NCI-H2196 treated with DMSO at 0.1 percent for 48 hours (cell line): ENCODE measurements at regions not wholly inside any gene's neighbourhood (a gene's known extent, or its start where the extent isn't known, plus 50 kb on each side); places are given as distances from the start of the nearest gene placed in this dataset.

Experiments used
- DNase-seq: peaks from one replicate; lab custom pipeline; 2025; ENCODE audit not compliant: unreplicated experiment; lab: John Stamatoyannopoulos, UW

DNA sequence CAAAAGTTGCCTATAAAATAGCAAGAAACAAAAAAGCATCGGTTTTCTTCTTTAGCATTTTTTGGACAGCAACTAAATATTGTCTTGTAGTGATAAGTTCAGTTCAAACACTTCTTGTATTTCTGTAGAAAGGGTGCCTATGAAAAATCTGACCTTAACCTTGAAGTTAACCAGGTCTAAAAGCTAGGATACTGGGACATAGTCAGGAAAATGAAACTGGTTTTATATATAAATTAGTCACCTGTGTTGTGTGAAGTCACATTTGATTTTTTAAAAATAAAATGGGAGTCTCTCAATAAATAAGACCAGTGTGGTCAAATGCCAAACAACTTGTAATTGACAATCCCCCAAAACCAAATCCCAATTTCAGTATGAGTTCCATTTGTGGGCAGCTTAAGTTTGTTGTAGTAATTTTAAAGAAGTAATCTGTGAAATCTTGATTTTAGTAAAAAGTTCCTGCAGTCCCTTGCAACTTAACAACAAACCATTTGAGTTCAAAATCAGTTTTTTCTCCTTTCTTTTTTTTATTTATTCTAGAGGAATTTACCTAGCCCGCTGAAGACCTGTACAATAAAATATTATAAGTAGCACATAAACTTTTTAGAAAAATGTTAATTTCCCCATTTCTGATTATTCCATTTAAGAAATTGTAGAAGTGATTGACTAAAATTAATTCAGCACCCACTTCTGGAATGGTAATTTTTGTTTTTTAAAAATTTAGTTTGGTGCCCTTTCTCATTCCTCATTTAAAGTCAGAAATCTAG, 84.5 kb upstream of the PPARA start:
- no peak for DNase-seq

DNA sequence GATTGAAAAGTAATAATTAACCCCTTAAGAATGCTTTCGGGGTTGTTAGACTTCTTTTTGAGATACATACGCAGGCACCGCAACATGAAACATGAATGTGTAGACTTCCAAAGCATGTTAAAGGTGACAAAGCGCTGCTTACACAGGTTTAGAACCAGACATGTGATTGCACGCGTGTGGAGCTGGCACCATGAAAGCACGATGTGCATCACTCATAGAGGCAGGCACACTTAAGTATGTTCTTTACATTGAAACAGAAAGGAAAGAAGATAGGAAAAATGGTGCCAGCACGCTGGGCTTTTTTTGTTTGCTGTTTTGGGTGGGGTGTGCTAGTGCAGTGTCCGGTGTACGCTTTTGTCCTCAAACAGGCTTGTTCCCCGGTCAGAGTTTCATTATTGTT, 83.6 kb upstream of the PPARA start:
- no peak for DNase-seq

DNA sequence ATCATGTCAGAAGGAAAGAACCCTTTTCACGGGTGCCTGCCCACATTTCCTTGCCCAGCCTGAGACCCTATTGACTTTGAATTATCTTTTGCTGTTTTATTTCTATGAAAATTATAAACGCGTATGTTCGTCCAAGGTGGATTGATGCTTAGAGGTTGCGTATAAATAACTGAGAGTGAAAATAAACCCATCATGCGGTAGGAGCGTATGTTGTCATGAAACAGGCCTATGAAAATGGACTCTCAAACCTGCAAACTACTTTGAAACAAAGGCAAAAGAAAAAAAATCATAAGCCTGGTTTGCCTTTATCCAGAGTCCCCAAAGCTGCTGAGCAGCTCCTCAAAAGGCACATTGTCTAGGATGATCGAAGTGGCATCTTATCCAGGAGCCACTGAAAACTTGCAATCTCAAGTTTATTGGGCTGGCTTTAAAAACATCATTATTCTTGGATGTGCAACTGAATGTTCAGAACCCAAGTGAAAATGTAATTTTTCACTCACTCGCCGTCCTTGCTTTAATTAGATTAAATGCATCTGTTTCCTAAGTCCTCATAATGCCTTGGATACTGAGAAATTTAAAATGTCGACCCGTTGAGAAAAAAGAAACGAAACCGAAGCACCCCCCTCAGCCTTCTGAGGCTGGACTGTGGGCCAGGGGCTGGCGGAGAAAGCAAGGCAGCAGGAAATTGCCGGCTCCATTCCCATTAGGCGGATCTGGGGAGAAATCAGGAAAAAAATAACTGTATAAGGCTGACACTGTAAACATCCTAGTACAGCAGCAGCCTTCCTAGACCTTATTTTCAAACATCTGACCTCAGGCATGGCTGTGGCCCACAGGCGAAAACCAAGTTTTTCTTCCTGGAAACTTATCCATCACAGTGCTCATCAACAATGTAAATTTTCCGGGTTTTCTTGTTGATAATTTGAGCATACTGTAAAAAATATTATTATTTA, 82.9 kb upstream of the PPARA start:
- DNase-seq = no peak

DNA sequence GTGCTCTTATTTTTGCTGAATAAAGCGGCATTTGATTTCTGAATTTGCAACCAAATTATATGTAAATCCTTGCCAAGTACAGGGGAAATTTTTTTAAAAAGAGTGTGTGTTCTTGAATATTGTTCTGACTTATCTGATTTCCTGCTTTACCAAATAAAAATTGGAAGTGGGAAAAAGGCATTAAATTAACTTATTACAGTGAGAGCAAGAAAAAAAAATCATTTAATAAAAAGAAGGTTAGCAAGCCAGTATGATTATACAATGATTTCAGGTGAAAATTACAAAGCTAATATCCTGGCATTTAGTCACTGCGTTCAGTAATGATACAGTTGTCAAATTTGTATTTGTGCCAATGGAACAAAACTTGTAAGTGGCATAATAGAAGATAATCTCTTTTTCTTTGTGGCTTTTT, 82.1 kb upstream of the PPARA start:
- no peak for DNase-seq

DNA sequence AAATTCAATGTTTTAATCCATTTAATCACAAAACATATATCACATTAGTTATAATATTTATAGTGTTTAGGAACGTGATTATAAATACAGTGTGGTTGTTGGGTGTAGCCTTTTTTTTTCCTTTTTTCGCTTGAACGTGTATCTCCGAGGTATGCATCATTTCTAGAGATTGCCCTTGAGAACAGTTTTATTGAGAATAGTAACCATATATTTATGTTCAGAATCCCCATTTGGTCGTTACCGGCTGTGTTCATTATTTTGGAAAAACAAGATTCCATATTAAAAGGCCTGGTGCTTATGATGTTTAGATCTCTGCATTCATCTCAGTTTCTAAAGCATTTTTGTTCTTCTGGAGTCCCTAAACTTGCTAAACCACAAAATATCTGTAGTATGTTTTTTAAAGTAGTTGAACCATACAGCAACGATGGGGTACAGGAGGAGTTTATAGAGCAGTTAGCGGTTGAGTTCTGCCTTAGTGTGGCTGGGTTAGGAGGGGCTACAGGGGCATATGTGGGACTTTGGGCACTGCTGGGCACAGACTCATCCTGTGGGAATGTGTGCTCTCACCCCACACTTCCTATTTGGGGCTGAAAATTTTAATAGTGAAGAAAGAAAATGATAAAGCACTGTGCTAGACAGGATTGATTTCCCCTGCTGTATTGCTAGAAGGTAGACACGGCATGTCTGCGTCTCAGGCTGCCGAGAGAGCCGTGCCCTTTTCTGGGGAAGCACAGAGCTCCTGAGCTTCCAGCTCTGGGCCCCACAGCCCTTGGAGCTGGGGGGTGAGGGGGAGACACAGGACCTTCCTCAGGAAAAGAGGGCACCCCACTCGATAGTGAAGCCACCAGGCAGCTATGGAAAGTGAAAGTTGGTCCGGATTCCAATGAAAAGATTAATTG, 81.5 kb upstream of the PPARA start:
- DNase-seq = no peak

DNA sequence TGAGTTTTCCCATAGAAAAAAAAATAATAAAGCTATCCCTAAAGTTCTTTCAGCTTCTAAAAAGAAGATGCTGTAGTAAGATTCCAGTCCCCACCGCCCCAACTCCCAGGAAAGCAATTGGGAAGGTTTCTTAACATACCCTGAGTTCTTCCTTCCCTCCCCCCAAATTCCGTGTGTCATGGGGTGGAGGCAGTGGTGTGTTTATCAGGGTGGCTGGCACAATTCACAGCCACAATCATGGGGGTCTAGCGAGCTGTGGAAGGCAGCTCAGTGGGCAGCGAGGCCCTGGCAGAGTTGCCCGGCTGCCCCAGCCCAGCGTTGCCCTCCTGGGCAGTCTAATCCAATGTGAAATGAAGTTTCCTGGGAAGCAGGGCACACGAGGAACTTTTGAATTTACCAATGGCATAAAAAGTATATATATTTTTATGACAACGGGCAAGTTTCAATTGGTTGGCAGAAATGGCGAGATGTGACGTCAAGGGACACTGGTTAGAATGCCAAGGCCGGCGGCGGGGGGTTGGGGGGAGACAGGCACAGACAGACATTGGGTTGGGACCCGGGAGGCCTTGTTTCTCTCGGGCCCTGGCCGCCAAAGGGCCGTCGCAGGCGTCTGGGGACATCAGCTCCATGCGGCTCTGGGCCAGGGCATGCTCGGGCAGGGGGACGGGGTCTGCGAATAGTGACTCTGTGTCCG, 80.7 kb upstream of the PPARA start:
- peak; percentile 88 for DNase-seq

DNA sequence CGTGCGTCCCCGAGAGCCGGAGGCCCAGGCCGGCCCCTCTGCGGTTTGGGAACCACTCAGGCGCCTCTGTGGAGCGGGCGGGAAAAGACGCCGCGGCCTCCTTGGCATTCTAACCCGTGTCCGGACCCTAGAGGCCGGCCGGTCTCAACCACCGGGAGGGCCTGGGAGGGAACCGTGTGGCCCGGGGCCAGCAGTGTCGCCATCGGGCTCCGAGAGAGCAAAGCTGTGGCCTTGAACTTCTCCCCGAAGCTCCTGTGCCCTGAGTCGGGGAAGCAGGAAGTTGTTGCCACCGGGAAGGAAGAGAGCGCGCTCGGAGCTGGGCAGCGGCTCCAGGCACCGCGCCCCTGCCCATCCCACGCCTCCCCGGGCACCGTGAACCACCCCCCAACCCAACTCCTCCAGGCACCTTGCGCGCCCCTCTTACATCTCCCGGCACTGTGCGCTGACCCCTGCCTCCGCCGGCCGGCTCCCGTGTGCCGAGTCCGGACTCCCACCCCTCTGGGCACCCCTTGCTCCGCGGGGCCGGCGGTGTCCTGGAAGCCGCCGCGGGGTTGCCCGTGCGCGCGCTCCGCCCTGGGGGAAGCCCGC, 80.0 kb upstream of the PPARA start:
- no peak for DNase-seq

DNA sequence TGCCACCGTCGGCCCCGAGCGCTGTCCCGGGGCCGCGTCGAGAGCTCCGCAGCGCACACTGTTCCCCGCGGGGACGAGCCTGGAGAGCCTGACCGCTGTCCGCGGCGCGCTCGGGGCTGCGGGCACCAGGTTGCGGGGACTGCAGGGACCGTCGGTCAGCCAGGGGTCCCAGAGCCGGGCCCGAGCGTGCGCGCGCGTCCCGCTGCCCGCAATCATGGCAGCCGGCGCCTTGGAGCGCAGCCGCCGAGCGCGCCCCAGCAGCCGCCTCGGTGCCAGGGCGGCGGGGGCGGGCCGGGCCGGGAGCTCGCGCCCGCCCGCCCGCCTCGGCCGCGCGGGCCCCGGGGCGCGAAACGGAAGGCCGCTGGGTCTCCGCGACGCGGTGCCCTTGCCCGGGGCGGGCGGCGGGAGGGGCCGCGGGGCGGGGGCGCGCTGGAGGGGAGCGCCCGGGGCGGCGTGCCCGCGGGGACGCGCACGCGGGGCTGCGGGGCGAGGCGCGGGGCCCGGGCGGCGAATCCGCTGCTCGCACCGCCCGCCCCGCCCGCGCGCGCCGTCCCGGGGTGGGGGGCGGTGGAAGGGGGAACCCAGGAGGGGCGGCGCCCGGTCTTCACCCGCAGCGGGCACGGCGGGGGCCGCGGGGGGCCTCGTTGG, 79.4 kb upstream of the PPARA start:
- peak; percentile 79 for DNase-seq

DNA sequence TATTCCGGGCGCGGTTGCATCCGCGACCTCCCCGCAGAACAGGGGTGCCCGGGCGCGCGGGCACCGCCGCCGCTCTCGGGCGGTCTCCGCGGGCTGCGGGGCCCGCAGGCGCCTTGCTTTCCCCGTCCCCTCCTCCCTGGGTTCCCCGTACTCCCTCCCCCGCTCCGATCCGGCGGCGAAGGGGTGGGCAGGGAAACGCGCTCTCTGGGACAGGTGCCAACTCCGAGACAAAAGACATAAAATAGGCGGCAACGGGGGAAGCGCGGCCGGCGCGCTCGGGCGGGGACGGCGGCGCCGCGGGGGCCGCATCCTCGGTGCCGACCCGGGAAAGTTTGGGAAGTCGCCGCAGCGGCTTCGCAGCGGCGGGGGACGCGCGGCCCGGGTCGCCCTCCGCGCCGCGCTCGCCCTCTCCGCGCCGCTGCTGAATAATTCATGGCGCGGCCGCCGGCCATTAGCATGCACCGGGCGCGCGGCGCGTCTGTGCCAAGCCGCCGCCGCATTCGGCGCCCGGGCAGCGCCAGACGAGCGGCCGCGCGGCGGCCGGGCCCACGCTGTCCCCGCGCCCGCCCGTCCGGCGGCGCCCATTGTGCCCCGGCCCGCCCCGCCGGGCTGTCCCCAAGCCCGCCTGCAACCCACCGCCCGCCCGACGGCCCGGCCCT, 78.7 kb upstream of the PPARA start:
- DNase-seq = peak; percentile 79

DNA sequence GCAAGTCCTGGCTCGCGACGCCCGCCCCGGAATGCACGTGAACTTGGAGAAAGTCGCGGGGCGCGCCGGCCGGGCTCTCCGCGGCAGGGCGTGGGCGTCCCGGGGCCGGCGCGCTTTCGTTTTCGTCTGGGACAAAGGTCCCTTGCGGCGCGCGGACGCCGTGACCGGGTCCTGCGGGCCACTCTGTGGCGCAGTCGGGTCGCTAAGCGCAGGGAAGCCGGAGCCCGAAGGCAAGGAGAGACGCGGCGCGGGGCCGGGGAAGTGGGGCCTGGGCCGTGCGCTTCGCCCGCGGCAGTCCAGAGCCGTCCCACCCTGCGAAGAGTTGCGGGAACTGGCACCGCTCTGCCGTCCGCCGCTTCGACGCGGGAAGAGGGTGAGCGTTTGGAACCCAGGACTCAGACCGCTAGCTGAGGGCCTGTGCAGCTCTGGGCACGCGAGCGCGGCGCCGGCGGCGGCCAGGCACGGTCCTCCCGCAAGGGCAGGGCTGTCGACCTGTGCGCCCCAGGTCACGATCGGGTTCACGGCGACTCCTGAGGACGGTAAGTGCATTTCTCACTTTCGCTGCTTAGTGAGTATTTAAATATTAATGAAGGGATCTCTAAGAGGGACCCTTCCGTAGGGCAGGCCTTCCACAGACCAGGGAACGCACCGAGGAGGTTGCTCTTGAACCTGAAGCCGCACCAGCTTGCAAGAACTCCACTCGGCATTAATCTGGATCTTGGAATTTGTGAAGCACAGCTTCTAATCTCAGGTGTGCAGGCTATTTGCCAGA, 78.0 kb upstream of the PPARA start:
- DNase-seq = no peak

DNA sequence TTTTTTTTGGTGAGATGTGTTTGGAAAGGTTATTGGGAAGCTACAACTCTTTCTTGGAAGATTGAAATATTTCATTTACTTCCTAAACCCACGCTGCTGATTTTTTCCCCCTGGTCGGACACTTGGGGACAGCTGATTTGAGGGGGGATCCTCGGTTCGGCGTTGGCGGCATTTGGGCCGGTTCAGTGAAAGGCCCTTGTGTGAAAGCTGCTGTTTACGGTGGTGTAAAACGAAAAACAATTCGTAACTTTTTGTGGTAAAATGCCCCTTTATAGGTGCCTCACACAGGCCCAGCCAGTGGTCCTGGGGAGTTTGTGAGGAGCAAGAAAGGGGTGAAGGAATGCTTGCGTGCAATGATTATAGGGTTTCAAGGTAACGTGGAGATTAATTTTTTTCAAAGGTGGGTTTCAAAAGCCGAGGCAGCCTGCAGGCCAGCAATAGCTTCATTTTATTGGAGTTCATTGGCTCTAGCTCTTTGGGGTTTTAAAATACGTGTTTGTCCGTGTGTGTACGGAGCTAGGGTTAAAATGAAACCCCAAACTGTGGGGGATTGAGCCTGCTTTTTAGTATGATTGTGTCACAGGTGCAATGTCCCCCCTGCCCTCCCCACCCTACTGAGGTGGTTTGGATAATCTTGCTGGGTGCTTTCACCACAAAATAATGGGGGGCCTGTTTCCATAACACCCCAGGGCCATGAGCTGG, 77.2 kb upstream of the PPARA start:
- DNase-seq = no peak

DNA sequence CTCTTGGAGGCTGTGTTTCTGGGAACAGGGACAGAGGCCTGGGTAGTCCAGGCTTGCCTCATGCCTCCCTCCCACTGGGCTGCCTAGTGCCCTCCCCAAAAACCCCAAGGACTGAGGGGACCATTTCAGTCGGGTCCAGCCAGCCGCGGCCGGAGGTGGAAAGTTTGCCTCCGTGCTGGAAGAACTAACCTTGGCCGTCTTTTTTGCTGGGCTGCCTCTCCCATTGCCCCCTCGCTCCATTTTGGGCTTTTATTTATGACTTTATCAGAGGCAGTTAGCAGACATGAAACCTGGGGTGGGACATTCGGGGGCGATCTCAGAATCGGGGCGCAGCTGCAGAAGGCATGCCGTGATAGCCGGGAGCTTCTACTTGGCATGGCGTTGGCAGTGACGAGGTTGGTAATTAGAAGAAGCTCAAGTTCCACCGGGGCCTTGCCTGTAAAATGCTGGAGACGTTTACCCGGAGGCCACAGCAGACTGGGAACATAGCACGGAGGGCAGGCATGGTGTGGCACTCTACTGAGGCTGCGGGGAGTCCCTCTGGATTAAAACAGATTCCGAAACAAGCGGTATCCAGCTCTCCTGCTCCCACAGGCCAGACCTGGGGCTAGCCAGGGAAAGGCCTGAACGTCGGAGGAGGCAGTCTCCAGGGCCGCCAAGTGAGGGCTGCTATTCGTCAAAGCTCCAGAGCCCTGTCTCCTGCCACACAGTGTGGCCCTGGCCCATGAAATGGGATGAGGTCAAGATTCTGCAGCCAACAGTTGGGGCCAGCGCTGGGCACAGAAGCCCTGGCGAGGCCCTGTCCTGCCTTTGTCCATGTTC, 76.4 kb upstream of the PPARA start:
- no peak for DNase-seq

DNA sequence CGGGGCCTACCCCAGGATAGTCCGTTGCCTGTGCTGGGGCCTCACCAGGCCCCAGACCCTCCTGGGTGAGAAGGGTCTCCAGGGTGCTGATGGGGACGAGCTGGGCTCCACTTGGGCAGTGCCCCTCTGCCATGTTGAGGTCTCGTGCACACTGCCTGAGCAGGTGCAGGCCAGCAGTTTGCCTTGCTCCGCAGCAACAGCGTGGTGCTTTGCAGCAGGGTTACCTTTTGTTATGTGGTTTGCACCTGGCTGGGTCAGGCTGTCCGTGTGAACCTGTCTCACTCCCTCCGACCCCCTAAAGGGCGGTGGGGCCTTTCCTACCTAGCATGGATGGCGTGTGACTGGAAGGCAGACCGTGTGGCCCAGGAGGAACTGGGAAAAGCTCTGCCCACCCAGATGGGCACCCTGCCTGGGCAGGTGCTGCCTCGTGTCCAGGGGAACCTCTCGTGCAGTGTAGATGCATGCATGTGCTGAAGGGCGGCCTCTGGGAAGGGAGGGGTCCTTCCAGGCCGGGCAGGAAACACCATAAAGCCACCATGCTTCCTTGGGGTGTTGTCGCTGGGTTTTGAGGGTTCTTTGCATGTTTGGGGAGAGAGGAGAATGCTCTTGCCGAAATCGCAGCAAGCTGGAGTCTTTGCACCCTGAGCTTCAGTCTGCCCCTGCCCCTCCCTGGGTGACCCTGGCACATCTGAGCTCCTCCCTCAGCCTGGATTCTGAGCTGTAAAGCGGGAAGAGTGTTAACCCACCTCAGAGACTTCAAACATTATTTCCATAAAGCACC, 75.4 kb upstream of the PPARA start:
- no peak for DNase-seq

DNA sequence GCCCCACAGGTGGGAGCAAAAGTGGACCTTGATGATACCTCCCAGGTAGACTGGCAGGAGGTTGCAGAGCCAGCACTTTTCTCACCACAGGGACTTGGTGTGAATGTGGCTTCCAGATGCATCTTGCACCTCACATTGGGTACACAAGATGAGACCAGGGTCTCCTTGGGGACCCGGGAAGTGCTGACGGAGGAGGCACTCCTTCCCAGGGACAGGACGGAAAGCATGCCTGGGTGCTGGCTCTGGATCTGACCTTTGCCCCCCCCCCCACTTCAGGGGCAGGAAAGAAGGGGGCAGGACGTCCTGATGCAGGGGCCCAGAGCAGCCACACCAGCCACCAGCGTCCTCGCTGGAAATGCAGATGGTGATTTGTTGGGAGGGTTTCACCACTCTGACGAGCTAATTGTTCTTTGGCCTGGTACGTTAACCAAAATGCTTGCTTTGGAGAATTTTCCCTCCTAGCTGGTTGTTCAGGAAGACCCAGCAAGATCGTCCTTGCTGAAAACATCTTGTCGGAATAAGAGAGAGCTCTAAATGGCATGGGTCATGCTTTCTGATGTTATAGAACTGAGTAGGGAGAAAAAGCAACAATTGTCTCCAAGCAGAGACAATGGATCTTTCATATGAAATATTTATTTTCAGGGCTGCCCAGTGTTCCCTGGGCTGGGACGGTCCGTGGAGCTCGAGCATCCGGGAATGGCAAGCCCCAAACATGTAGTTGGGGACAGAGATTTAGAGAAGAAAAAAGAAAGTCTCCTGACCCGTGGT, 74.4 kb upstream of the PPARA start:
- no peak for DNase-seq

DNA sequence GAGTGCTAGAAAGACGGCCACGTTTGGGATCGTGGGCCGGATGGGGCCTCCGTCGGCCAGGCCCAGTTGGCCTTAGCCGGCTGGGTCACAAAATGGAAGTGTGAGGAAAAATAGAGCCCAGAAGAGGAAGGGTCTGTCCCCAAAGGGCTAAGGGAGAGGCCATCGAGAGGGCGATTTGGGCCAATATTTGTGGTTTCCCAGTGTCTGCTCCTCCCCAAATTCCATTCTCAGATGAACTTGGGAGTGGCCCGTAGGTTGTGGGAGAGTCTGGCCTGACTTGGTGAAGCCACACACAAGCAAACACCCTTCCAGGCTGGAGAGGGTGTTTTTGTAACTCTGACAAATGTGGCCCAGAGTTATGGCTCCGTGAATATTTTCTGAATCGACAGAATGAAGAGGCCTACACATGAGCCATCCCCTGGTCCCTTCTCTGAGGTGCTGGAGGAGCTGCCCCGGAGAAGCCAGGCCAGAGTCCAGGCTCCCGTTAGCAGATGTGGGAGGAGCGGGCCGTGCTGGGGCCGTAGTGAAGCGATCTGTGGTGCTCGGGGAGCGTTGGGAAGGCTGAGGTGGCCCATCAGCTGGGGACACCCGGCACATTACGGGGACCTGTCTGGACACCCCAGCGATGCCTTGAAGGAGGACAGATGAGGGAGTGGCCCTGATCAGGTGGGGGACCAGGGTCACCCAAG, 73.5 kb upstream of the PPARA start:
- no peak for DNase-seq
